ENCODE measurements at regions not wholly inside any gene's neighbourhood (a gene's known extent, or its start where the extent isn't known, plus 50 kb on each side); places are given as distances from the start of the nearest gene placed in this dataset.
"Not testable (repeated sequence)": the region's sequence is repeated elsewhere in the genome, so short reads cannot be mapped to it uniquely, and the experiment has no call there.

DNA sequence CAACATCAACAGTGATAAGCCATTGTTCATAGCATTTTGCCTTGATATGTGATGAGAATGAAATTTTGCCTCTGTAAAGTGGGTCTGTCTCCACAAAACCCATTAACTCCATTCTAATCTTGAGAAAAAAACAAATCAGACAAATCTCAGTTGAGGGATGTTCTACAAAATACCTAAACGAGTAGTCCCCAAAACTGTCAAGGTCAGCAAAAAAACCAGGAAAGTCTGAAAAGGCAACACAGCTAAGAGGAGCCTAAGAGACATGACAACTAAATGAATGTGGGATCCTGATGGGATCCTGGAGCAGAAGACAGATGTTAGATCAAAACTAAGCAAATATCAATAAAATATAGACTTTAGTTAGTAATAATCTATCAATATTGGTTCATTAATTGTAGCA, 431.6 kb upstream of the SPTLC3 start:
- no peak for DNase-seq

DNA sequence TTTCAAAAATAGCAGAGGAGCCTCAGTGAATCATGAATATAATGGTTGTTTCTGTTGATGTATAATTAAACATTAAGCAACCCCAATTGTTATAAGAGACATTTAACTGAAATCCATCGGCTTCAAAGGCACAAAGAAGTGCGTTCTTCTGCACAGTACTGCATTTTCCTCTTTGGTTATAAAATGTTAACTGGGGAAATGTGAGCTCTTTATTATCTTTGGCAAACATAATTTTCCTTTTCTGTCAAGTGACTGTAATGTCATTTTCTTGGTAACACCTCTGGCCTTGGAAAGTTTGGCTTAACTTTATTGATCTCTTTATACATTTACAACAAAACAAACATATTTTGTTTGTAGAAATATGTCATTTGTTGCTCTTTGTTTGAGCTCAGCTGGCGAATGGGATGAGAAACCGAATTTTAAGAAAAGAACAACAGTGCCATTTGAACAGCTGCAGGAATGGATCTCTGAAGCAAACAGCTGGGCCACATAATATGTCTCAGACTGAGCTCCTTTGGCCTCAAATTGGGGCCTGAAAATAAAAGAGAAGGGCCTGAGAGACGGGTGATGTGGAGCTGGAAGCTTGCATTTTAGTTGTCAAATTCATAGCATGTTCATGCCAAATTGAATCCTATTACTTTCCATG, 427.0 kb upstream of the SPTLC3 start:
- peak; percentile 53 for DNase-seq

DNA sequence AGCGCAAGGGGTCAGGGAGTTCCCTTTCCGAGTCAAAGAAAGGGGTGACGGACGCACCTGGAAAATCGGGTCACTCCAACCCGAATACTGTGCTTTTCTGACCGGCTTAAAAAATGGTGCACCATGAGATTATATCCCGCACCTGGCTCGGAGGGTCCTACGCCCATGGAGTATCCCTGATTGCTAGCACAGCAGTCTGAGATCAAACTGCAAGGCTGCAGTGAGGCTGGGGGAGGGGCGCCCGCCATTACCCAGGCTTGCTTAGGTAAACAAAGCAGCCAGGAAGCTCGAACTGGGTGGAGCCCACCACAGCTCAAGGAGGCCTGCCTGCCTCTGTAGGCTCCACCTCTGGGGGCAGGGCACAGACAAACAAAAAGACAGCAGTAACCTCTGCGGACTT, 426.1 kb upstream of the SPTLC3 start:
- not testable (repeated sequence) for DNase-seq

DNA sequence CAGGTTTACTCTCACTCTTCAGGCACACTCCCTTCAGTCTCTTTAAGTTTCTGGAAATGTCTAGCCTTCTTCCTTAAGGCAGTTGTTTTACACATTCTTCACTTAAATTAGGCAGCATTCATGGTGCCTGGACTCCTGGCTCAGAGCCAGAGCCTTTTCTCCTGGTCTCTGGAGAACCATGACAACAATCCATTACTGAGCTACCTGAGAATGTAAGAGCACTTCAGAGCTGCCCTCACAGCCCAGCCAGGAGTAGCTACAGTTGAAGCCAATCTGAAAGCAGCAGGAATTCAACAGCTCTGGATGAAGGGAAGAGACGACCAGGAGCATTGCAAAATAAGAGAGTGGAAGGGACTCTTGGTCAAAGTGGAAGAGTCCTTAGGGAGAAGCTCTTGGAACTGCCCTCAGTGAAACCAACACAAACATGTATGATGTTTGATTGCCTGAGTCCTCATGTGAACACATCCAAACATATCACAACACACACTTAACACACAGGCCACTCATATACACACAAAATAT, 416.8 kb upstream of the SPTLC3 start:
- no peak for DNase-seq

DNA sequence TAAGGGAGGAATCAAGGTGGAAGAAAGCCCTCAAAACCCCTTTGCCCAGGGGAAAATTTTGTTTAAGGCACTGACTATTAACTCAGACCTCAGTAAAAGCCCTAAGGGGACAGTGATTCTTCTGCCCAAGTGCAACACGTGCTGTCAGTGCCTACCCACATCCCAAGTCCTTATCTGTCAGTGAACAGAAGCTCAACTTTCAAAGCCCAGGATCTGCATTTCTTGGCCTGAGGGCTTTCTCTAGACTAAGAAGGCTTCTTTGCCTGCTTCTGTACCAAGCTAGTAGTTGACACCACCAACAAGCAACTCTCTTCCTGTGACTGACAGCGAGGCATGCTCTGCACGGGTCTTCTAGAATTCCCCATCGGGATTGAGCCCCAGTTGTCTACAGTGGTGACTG, 416.0 kb upstream of the SPTLC3 start:
- no peak for DNase-seq

DNA sequence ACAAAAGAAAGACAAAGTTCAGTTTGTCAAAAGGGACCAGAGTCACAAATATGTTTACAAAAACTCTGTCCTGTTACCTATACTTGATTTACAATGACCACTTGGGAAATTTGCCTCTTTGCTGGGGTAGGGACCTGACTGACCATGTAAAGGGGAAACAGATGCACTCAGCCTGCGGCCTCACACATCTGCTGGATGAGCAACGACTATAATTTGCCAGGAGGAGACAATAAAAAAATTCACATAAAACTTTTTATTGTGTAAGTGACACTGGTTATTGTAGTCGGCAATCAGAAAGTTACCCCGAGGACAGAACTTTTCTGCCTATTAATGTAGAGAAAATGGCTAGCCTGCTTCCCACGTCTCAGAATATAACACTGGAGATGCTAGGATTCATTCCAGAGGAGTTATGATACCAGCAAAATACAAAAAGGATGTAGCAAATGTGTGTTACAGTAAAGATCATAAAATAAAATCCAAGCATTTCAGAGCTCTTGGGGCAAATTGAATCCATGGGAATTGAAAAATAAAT, 415.4 kb upstream of the SPTLC3 start:
- no peak for DNase-seq

DNA sequence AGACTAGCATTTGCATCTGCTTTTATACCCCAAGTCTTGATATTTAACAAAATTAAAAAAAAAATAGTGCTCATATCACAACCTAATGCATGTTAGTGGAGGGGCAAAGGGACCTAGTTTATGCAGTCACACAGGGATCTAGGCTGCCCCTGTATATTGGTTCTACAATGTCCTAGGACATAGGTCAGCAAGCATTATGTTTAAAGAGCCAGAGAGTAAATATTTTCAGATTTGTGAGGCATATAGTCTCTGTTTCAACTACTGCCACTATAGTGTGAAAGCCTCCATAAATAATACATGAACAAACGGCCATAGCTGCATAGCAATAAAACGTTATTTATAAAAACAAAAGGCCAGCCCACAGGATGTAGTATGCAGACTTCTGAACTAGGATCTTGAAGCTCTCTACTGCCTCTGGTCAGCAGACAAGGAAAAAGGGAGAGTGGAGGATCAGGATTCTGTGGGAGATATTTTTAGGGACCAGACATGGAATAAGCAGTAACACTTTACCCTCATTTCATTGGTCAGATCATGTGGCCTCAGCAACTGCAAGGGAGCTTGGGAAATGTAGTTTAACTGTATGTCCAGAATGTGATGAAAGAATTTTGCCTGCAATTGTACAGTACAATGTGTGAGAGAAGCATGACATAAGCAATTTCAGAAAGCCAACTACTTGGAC, 414.2 kb upstream of the SPTLC3 start:
- no peak for DNase-seq

DNA sequence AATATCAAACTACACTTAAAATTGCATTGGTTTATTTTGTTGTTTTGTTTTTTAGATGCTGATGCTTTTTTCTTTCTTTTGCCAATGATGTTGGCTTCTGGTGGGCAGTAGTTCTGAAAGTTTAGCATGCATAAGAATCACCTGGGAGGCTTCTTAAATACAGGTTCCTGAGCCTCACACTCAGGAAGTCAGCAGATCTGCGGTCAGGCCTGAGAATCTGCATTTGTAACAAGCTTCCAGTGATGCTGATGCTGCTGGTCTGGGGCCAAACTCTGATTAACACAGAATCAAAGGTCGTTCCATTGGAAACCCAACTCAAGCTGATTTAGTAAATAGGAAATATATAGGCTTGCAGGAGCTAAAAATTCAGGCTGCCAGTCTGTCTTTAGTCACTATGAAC, 412.9 kb upstream of the SPTLC3 start:
- no peak for DNase-seq

DNA sequence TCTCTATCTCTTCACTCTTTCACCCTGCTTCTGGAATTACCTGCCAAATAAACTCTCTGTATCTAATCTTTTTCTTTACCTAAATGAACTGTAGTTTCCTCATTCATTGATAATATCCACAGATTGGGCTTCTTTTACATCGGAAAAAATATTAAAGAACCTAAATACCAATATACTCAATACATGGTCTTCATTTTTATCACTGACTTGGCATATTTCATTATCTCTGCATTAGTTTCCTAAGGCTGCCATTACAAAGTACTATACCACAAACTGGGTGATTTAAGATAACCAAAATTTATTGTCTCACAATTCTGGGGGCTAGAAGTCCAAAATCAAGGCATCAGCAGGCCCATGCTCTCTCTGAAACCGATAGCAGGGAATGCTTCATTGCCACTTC, 411.9 kb upstream of the SPTLC3 start:
- no peak for DNase-seq

DNA sequence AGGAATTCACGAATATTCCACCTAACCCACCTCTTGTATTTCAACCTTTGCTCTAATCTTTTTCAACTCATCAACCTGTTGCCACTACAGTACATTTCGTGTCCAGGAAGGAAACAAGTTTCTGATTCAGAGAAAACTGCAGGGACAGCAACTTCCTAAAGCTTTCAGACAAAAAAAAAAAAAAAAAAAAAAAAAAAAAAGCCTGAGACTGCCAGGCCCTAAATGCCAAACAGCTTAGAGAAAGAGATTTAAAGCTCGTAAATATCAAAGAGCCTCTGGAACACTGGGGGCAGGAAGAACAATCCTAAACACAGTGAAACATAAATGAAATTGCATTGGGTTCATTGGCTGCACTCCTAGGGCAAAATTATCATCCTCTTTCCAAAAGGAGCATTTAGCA, 411.2 kb upstream of the SPTLC3 start:
- no peak for DNase-seq

DNA sequence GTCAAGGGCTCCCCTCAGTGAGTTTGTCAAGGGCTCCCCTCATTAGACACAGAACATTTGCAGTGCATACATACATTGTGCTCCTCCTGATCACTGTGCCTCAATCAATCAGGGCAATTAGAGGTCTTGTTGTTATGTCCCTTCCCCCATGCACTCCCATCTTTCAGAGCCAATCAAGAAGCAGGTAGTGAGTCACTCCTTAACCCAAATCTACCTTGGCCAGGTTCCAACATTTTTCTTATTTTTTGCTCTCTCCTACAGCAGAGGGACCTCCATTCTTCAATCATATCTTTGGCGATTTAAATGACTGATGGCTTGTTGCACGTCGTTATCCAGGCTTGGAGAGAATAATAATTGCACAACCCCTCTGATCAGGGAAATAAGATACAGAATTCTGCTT, 409.9 kb upstream of the SPTLC3 start:
- no peak for DNase-seq

DNA sequence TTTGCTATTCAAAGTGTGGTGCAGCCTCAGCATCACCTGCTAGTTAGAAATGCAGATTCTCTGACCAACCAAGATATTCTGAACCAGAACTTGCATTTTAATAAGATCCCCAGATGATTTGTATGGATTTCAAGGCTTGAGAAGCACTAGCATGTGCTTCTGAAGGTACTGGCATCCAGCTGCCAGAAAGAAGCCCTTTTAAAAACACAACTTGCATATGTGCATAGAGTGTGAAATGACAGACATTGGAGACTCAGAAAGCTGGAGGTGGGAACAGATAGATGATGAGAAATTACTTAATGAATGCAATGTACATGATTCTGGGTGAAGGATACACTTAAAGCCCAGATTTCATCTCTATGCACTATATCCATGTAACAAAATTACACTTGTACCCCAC, 409.3 kb upstream of the SPTLC3 start:
- no peak for DNase-seq

DNA sequence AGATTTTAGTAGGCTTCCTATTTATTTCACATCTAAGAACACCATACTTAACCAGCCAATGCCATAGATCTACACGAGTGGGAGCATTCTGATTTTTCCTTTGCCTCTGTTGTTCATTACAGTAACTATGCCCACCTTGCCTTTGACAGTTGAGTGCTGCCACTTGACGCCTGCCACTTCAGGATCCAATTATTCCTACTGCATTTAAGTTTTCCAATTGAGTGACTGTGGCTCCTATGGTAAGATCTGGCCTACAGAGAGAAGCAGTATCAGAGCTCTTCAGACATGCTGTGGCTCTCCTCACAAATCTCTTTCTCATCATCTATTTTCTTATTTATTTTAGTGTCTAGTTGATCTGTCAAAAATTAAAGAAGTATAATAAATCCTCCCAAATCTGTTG, 403.0 kb upstream of the SPTLC3 start:
- no peak for DNase-seq

DNA sequence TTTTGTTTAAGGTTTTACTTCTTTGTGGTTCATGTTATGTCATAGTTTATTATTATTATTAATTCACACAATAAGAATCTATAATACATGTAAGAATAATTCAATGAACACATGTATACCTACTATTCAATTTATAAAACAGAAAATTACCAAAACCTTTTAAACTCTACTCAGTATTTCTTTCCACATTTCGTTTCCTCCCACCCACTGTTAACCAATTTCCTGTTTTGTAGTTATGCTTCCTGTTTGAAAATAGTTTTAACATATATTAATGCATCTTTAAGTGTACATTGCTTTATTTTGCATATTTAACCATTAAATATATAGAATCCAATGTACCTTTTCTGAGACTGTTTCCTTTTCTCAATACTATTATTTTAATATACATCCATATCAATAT, 397.9 kb upstream of the SPTLC3 start:
- no peak for DNase-seq

DNA sequence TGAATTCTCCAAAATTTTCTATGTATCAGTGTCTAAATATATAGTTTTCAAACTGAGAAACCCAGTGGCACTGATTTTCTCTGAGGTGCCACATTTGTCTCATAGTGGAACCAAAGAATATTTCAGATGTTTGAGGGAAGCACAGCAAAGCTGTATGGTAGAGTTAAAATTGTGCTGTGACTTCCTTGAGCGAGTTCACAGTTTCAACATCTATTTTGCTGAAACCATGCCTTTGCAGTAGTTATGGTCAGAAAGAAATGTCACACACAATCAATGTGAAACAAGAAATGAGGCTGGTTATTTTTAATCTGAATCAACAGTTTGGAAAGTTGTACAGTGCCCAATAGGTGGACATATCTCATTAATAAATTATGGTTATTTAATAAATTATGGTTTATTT, 394.0 kb upstream of the SPTLC3 start:
- no peak for DNase-seq

DNA sequence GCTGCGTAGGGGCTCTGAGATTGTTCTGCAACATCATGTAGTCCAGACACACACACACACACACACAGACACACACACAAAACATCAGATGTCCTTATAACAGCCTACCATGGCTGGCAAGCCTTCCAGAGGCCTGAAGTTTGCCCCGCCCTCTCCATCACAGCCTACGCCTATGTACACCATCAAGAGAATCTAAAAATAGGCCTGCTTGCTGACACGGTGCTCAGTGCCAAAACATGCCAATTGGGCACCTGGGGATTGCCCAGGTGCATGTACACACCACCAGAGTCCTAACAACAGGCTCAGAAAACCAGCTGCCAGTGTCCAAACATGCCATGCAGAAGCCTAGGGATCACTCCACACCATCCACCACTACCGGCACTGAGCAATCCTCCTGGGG, 391.7 kb upstream of the SPTLC3 start:
- DNase-seq, result no peak

DNA sequence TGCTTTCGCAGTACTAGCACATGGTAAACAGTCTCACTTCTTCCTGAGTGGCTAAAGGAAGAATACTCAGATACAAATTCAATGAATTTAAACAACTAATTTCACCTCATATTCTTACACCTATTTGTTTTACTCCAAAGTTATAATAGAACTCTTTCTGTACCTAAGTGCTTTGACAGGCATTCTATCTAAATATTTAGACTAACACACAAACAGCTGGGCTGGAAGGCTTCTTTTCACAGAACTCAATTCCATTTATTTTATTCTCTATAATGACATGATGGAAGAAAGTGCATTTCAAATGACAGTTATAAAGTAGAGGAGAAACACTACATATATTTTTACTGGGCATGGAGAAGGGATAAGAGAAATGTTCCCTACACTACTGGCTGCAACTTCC, 384.9 kb upstream of the SPTLC3 start:
- DNase-seq, result no peak

DNA sequence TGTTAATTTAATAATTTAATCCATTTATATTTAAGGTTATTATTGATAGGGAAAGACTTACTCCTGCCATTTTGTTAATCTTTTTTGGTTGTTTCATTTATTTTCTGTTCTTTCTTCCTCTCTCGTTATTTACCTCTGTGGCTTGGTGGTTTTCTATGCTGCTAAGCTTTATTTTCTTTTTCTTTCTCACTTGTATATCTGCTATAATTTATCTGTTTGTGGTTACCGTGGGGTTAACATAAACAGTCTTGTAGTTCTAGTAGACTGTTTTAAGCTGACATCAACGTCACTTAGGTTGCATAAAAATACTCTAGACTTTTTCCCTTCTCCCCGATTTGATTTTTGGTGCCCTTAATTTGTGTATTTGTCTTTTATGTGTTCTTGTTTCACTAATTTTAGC, 381.3 kb upstream of the SPTLC3 start:
- no peak for DNase-seq

DNA sequence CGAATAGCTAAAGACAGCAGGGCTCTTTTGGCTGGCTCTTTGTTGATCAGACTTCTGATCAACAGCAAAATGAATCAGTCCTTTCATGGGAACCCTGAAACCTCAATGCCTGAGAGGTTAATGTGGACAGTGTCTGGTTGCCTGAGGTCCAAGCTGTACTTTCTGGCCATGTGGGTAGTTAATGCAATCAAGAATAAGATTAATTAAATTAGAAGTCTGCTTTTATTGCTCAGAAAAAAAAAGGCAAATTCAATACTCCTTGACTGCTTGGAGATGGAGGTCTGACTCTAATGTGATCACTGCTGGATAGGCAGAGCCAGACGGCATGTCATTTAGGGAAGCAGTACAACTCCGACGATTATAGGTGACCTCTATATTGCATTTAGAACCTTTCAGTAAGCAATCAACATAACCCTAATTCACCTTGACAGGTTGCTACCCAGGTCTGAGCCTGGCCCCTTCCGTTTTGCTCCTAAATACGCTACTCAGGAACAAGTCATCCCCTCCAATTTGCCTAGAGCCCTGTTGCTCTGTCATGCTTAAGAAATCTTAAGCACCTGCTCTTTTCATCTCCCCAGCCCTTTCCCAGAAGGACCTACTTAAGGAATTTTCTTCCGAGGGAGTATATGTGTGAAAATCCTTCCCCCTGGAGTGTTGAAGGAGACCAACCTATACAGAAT, 370.0 kb upstream of the SPTLC3 start:
- no peak for DNase-seq

DNA sequence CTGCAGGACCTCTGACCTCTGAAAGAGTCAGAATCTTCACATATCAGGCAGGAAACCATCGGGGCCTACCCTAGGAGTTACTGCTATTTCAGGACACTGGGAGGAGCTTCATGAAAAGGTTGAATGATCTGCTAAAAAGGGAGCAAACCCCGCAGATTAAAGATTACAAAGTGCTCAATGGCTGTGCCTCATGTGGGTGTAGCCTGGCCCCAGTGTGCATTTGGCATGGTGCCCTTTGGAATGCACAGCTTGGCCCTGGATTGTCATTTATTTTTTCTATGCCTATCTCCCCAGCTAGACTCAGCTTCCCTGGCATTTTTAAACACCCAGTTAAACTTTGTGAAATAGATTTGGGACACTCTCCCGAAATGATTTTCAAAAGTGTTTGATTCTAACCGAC, 368.5 kb upstream of the SPTLC3 start:
- DNase-seq, result no peak

DNA sequence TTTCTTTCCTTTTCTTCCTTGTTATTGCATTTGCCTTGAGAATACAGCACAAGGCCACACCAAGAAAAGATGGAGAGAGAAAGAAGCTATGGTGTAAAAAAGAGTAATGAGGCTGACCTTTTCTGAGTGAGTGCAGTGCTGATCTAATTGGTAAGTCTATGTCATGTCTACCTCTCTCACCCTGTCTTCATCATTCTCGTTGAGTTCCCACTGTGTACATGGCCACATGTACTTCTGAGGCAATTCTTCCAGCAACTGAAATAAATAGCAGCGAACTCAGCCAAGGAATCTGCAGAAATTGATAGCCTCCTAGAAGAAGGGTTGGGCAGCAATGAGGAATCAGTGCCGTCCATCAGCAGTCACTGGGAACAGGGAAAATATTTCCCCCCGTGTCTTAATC, 367.2 kb upstream of the SPTLC3 start:
- DNase-seq, result no peak

DNA sequence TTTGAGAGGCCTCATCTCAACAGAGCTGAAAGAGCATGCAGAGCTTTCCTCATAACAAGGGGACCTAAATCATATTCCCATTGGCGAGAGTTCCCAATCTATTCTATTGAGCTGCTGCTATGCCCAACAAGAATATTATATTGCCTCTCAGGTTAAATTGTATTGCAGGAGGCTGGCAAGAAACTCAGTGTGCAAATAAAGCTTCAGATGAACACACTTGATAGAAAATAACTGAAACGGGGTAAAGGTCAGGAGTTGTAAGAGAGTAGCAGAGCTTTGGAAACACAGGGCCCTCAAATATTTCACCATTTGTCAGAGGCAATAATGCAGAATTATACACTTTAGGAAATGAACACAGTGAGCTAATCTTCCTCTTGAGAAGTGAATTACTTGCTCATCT, 364.3 kb upstream of the SPTLC3 start:
- no peak for DNase-seq

DNA sequence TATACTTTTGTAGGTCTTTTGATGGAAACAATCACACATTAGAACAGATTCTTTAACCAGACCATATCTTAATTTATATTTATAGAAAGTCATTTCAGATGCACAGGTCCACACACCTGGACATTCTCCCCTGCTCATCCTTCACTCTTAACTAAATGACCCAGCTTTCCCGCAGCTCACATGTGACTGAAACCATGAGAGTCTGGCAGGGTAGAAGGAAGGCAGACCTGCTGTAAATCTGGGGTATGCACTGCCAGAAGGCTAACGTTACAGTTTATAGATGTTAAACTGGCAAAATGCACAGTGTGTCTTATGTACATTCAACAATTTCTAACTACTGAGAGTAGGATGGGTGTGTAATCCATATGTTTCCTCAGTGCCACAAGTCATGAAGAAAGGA, 359.5 kb upstream of the SPTLC3 start:
- no peak for DNase-seq
